DOHH2 (cell line): ENCODE measurements at regions not wholly inside any gene's neighbourhood (a gene's known extent, or its start where the extent isn't known, plus 50 kb on each side); places are given as distances from the start of the nearest gene placed in this dataset.
"Not testable (repeated sequence)": the region's sequence is repeated elsewhere in the genome, so short reads cannot be mapped to it uniquely, and the experiment has no call there.

Experiments
- H3F3A ChIP-seq: fragments of 200-600 bp; sonication (generic), shearing (Covaris generic); 2 replicates; pipeline ENCODE4 v1.6.0; 2016; ENCODE audit warnings: antibody characterized with exemption, mild to moderate bottlenecking; ENCODE audit not compliant: control insufficient read depth, insufficient read depth
- H3K27ac ChIP-seq: fragments of 200-600 bp; sonication (generic); 2 replicates; pipeline ENCODE4 v1.5.1; 2014; ENCODE audit warnings: low read depth, mild to moderate bottlenecking, low read length, moderate library complexity
- H3K27me3 ChIP-seq: fragments of 200-600 bp; sonication (generic); 2 replicates; pipeline ENCODE4 v1.6.1; 2014; ENCODE audit warnings: mild to moderate bottlenecking, low read length, mixed read lengths; ENCODE audit not compliant: control insufficient read depth
- H3K36me3 ChIP-seq: fragments of 200-600 bp; sonication (generic); 2 replicates; pipeline ENCODE4 v1.6.1; 2014; ENCODE audit warnings: mild to moderate bottlenecking, low read length, moderate library complexity, mixed read lengths; ENCODE audit not compliant: control insufficient read depth
- H3K4me1 ChIP-seq: fragments of 200-600 bp; sonication (generic); 2 replicates; pipeline ENCODE4 v1.6.1; 2014; ENCODE audit warnings: mild to moderate bottlenecking, low read length, mixed read lengths; ENCODE audit not compliant: control insufficient read depth
- H3K4me2 ChIP-seq: fragments of 200-600 bp; sonication (generic); 2 replicates; pipeline ENCODE4 v1.6.0; 2014; ENCODE audit warnings: mild to moderate bottlenecking, low read length, moderate library complexity
- H3K4me3 ChIP-seq: fragments of 200-600 bp; sonication (generic); 2 replicates; pipeline ENCODE4 v1.5.1; 2014; ENCODE audit warnings: mild to moderate bottlenecking, low read length, mixed read lengths
- H3K79me2 ChIP-seq: fragments of 200-600 bp; sonication (generic); 2 replicates; pipeline ENCODE4 v1.6.1; 2014; ENCODE audit warnings: mild to moderate bottlenecking, low read length, mixed read lengths; ENCODE audit not compliant: control insufficient read depth
- H3K9me2 ChIP-seq: fragments of 200-600 bp; sonication (generic); replicated peaks from 2 replicates; pipeline ENCODE4 v1.6.1; 2014; ENCODE audit warnings: mild to moderate bottlenecking, low read length, mixed read lengths; ENCODE audit not compliant: control insufficient read depth
- H3K9me3 ChIP-seq: fragments of 200-600 bp; sonication (generic); 2 replicates; pipeline ENCODE4 v1.6.1; 2014; ENCODE audit warnings: antibody characterized with exemption, low read length, mixed read lengths; ENCODE audit not compliant: control insufficient read depth, insufficient read depth
- H4K20me1 ChIP-seq: fragments of 200-600 bp; sonication (generic); 2 replicates; pipeline ENCODE4 v1.6.0; 2014; ENCODE audit warnings: low read depth, mild to moderate bottlenecking, antibody characterized with exemption, low read length, moderate library complexity; ENCODE audit not compliant: control insufficient read depth, insufficient read depth
- EZH2phosphoT487 ChIP-seq: fragments of 200-600 bp; sonication (generic); IDR thresholded peaks from 2 replicates; pipeline ENCODE4 v1.6.1; 2017; ENCODE audit warnings: borderline replicate concordance, mild to moderate bottlenecking, antibody characterized with exemption, low read length, moderate library complexity, mixed read lengths
- TF ChIP-seq, protein P1 (sequence below): fragments of 200-600 bp; sonication (generic); IDR thresholded peaks from one replicate; pipeline ENCODE4 v1.5.1; 2014; ENCODE audit warnings: antibody characterized with exemption, mild to moderate bottlenecking, low read depth, low read length; ENCODE audit not compliant: poor library complexity, severe bottlenecking

DNA sequence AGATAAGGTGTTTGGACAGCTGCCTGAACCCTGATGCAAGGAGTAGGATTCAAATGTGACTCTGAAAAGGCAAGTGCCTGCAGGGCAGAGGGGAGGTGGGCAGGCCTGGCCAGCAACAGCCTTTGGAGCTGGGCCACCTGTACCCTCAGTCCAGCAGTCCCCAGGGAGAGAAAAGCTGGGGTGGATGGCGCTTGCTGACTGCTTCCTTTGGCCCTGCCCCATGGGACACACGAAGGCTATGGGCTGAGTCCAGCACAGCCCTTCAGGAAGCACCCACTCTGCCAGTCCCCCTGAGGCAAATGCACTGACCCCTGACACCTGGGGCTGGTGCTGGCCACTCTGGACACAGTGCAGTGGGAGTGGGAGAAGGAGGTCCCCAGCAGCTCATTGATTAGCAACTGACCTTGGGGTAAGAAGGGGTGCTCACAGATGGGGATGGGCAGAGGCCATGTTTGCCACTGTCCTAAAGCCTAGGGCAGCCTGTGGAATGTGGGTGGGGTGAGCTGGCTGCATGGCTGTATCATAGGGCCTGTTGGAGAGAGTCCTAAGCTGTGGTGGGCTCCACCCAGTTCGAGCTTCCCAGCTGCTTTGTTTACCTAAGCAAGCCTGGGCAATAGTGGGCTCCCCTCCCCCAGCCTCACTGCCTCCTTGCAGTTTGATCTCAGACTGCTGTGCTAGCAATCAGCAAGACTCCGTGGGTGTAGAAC is 290.7 kb downstream of the CCDC74A start:
- not testable (repeated sequence) for H3F3A ChIP-seq, H4K20me1 ChIP-seq

DNA sequence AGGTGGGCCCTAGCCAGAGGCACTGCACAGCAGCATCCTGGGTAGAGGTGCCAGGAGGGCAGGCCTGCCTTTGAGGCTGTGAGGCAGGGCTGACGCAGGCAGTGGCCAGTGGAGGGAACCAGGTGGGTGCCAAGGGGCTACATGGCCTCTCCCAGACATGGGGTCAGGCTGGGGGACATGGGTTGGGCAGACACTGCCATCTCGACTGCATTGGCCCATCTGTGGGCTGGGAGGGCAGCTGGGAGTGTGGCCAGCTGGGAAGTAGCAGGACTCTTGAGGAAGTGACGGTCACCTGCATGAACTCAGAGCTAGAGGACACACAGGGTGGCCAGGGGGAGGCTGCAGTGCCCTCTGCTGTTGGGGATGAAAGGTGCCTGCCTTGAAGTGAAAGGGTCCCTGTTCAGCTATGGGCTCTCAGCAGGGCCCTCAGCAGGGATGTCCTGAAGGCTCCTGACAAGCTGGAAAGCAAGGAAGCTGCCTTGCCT is 294.6 kb downstream of the CCDC74A start:
- not testable (repeated sequence) for H3K4me1 ChIP-seq

More for the DNA sequence above, 290.7 kb downstream of the CCDC74A start:
- H3K79me2 ChIP-seq, H3K4me3 ChIP-seq, H3K4me1 ChIP-seq, H3K9me3 ChIP-seq, H3K9me2 ChIP-seq, H3K27ac ChIP-seq, H3K27me3 ChIP-seq, H3K36me3 ChIP-seq, H3K4me2 ChIP-seq: not testable (repeated sequence)

DNA sequence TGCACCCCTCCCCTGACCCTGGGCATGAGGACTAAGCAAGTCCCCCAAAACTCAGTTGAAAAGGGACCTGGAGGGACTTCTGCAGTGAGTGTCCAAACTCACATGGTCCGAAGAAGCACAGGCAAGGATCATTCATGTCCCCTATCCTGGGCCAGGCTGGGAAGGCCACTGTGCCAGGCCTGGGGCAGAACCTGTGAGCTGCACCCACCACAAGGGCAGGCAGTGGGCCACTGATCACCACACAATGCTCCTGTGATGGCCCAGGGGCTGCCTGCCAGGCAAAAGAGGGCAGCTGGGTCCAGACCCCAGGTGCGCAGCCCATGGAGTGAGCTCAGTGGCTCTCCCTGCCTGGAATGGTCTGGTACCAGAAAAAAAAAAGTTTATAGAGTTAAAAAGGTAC is 295.4 kb downstream of the CCDC74A start:
- not testable (repeated sequence) for H3K4me3 ChIP-seq, H3K36me3 ChIP-seq, H3K27ac ChIP-seq, H3F3A ChIP-seq, H3K27me3 ChIP-seq, H3K79me2 ChIP-seq, H4K20me1 ChIP-seq, H3K4me2 ChIP-seq, H3K9me2 ChIP-seq, H3K9me3 ChIP-seq, H3K4me1 ChIP-seq

More for the DNA sequence above, 294.6 kb downstream of the CCDC74A start:
- H3K9me2 ChIP-seq, H3K4me3 ChIP-seq, H3K36me3 ChIP-seq, H3K79me2 ChIP-seq, H3F3A ChIP-seq, H3K27ac ChIP-seq, H3K4me2 ChIP-seq, H4K20me1 ChIP-seq, H3K27me3 ChIP-seq, H3K9me3 ChIP-seq: not testable (repeated sequence)
- TF ChIP-seq, protein P1, sequence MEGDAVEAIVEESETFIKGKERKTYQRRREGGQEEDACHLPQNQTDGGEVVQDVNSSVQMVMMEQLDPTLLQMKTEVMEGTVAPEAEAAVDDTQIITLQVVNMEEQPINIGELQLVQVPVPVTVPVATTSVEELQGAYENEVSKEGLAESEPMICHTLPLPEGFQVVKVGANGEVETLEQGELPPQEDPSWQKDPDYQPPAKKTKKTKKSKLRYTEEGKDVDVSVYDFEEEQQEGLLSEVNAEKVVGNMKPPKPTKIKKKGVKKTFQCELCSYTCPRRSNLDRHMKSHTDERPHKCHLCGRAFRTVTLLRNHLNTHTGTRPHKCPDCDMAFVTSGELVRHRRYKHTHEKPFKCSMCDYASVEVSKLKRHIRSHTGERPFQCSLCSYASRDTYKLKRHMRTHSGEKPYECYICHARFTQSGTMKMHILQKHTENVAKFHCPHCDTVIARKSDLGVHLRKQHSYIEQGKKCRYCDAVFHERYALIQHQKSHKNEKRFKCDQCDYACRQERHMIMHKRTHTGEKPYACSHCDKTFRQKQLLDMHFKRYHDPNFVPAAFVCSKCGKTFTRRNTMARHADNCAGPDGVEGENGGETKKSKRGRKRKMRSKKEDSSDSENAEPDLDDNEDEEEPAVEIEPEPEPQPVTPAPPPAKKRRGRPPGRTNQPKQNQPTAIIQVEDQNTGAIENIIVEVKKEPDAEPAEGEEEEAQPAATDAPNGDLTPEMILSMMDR = peak; percentile 45

DNA sequence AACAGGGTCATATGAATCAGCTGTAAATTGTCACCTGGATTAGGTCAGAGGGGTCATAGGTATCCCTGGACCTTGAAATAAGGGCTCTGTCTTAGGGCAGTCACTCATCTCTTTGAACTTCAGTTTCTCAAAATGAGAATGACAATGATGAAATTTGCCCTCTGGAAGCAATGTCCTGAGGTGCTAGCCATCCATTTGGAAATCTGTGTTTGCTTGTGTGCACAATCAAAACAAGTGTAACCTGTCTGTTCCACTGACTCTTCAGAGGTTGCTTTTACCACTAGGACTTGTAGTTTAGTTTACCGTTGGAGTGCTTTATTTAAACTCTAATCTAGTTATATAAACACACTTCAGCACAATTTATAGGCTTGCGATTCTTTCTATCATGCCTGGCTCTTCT is 297.3 kb downstream of the CCDC74A start:
- H4K20me1 ChIP-seq, H3F3A ChIP-seq, H3K27ac ChIP-seq, H3K27me3 ChIP-seq, H3K79me2 ChIP-seq, H3K4me1 ChIP-seq, H3K4me3 ChIP-seq, H3K9me3 ChIP-seq, H3K4me2 ChIP-seq, H3K36me3 ChIP-seq, H3K9me2 ChIP-seq: not testable (repeated sequence)

DNA sequence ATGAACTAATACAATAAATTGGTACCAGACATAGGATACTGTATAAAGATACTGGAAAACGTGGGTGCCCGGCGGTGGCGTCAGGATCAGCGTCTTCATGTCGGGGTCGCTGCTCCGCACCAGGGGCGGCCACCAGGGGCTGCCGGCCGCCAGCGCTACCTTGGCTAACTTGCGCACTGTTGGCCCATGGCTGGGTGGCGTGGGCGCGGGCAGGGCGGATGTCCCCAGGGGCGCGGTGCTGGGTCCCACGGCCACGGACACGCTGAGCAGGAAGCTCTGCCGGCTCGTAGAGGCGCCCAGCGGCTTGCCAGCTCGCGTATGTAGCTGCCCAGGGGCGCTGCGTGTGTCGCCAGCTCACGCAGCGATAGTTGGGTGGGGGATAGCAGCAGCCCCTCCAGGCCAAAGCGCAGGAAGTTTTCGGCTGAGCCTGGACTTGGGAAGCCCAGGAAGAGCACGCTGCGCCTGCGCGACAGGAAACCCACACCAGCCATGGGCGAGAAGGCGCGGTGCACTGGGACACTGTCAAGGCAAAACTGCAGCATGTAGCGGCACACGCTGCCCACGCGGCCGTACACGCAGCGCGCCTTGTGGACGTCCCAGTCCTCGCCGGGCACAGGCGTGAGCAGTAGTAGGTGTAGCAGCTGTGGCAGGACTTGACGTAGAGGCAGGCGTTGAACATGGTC is 299.9 kb downstream of the CCDC74A start:
- no peaks in the 10 kb centered on the region for H3K4me1 ChIP-seq
- TF ChIP-seq, protein P1 = no peak
- no peak for TF ChIP-seq EZH2phosphoT487
- H3K36me3 ChIP-seq = no peaks in the 10 kb centered on the region
- no peak overlapping the region for H3K4me2 ChIP-seq
- no peaks in the 10 kb centered on the region for H3K79me2 ChIP-seq
- H3K4me3 ChIP-seq = no peak overlapping the region
- H3F3A ChIP-seq = no peaks in the 10 kb centered on the region
- no peaks in the 10 kb centered on the region for H3K27me3 ChIP-seq
- H3K27ac ChIP-seq = no peak overlapping the region
- H4K20me1 ChIP-seq = no peaks in the 10 kb centered on the region
- peaks cover 4% of the 10 kb centered on the region; the same call in 1 of the 2 replicates for H3K9me3 ChIP-seq
- no peaks in the 10 kb centered on the region for H3K9me2 ChIP-seq
